PC-9 (cell line): ENCODE measurements at regions not wholly inside any gene's neighbourhood (a gene's known extent, or its start where the extent isn't known, plus 50 kb on each side); places are given as distances from the start of the nearest gene placed in this dataset.

Source experiments
- BruUV-seq: library from RNA; stranded (reverse); fragments of 400-500 nt; replicated peaks from 2 replicates; lab custom pipeline; 2021; lab: Mats Ljungman, UMichigan
- CTCF ChIA-PET: fragments of 300-600 bp; sonication (Branson Sonifier 250); formaldehyde crosslinking; loops from one replicate; lab custom pipeline; 2022; ENCODE audit warnings: antibody characterized with exemption; lab: Charles Lee
- POLR2A ChIA-PET: fragments of 300-600 bp; sonication (Branson Sonifier 250); formaldehyde crosslinking; loops from one replicate; lab custom pipeline; 2022; ENCODE audit warnings: antibody characterized with exemption; ENCODE audit not compliant: unreplicated experiment; lab: Charles Lee
- DNase-seq, 2 experiments: peaks; one replicate each; pipeline versions ENCODE4 v3.0.0 to v3.0.0-alpha.2; 2015 to 2022; ENCODE audit warnings: mixed read lengths in 1 of 2
- H2AFZ ChIP-seq: fragments of 200-600 bp; sonication (generic); 2 replicates; pipeline ENCODE4 v1.8.1; 2017; ENCODE audit warnings: antibody characterized with exemption
- H3F3A ChIP-seq: fragments of 200-600 bp; sonication (generic); 2 replicates; pipeline ENCODE4 v1.8.1; 2017; ENCODE audit warnings: antibody characterized with exemption, mild to moderate bottlenecking, low read depth; ENCODE audit not compliant: insufficient read depth
- H3K27ac ChIP-seq: fragments of 200-600 bp; sonication (generic); 2 replicates; pipeline ENCODE4 v1.6.1; 2016; ENCODE audit warnings: mixed run types
- H3K27me3 ChIP-seq: fragments of 200-600 bp; sonication (generic); 2 replicates; pipeline ENCODE4 v1.6.1; 2016; ENCODE audit warnings: low read depth, mixed run types; ENCODE audit not compliant: insufficient read depth
- H3K36me3 ChIP-seq: fragments of 200-600 bp; sonication (generic); 2 replicates; pipeline ENCODE4 v1.6.1; 2016; ENCODE audit warnings: low read depth, mixed run types
- H3K4me1 ChIP-seq: fragments of 200-600 bp; sonication (generic); replicated peaks from 2 replicates; pipeline ENCODE4 v1.6.1; 2016; ENCODE audit warnings: mixed run types; ENCODE audit not compliant: insufficient read depth
- H3K4me2 ChIP-seq: fragments of 200-600 bp; sonication (generic); 2 replicates; pipeline ENCODE4 v1.6.1; 2017; ENCODE audit warnings: mixed run types
- H3K4me3 ChIP-seq: fragments of 200-600 bp; sonication (generic); 2 replicates; pipeline ENCODE4 v1.6.1; 2016; ENCODE audit warnings: mixed run types
- H3K79me2 ChIP-seq: fragments of 200-600 bp; sonication (generic); 2 replicates; pipeline ENCODE4 v1.6.1; 2017; ENCODE audit warnings: low read depth, mixed run types
- H3K9me2 ChIP-seq: fragments of 200-600 bp; sonication (generic); 2 replicates; pipeline ENCODE4 v1.8.1; 2017; ENCODE audit warnings: mild to moderate bottlenecking; ENCODE audit not compliant: insufficient read depth
- H3K9me3 ChIP-seq: fragments of 200-600 bp; sonication (generic); 2 replicates; pipeline ENCODE4 v1.8.1; 2016; ENCODE audit warnings: low read depth; ENCODE audit not compliant: insufficient read depth
- H4K20me1 ChIP-seq: fragments of 200-600 bp; sonication (generic); 2 replicates; pipeline ENCODE4 v1.8.1; 2017; ENCODE audit not compliant: insufficient read depth
- CTCF ChIP-seq: fragments of 200-600 bp; sonication (generic); conservative IDR thresholded peaks from 2 replicates; pipeline ENCODE4 v1.6.1; 2017; ENCODE audit warnings: mixed run types, antibody characterized with exemption, mild to moderate bottlenecking, moderate library complexity
- EZH2 ChIP-seq: fragments of 200-600 bp; sonication (generic); IDR thresholded peaks from 2 replicates; pipeline ENCODE4 v1.8.0; 2017; ENCODE audit warnings: antibody characterized with exemption, low read depth
- intact Hi-C: fragments of 100-400 bp; cut with micrococcal nuclease; formaldehyde crosslinking; loops from one replicate; pipeline ENCODE4 v1.10.0; 2022; ENCODE audit not compliant: unreplicated experiment

- intact Hi-C loops, result no loop called here
- Histone ChIP-seq H3K4me3 (no peak overlapping the region), H3F3A (no peaks in the 10 kb centered on the region), H3K27me3 (peaks cover 90% of the 10 kb centered on the region), H4K20me1 (no peaks in the 10 kb centered on the region), H3K9me2 (no peaks in the 10 kb centered on the region), H3K4me1 (no peaks in the 10 kb centered on the region), H3K27ac (no peak overlapping the region), H3K9me3 (no peaks in the 10 kb centered on the region), H3K36me3 (no peaks in the 10 kb centered on the region), H2AFZ (no peak overlapping the region), H3K79me2 (no peaks in the 10 kb centered on the region), H3K4me2 (no peak overlapping the region)
- no TSS peak for BruUV-seq
- no peak for DNase-seq
- ChIA-PET POLR2A (no interaction called here), CTCF (no interaction called here)
- TF ChIP-seq CTCF (no peak), EZH2 (no peak)
These were observed 106.7 kb downstream of the FOXL1 start for GRCh38 chr16:86685076-86685475.

- no peaks in the 10 kb centered on the region for H3K9me2 ChIP-seq
- no peak for DNase-seq
- H3K27ac ChIP-seq, result no peak overlapping the region
- H3K9me3 ChIP-seq, result no peaks in the 10 kb centered on the region
- H3K36me3 ChIP-seq, result no peaks in the 10 kb centered on the region
- no peaks in the 10 kb centered on the region for H4K20me1 ChIP-seq
- no TSS peak for BruUV-seq
- no peaks in the 10 kb centered on the region for H3K4me1 ChIP-seq
- H3K4me2 ChIP-seq, result no peak overlapping the region
- H3K27me3 ChIP-seq, result peaks cover 88% of the 10 kb centered on the region
- intact Hi-C loops, result no loop called here
- ChIA-PET POLR2A (no interaction called here), CTCF (no interaction called here)
- TF ChIP-seq EZH2, result no peak
- TF ChIP-seq CTCF, result no peak
- H2AFZ ChIP-seq, result no peak overlapping the region
- no peaks in the 10 kb centered on the region for H3F3A ChIP-seq
- no peak overlapping the region for H3K4me3 ChIP-seq
- H3K79me2 ChIP-seq, result no peaks in the 10 kb centered on the region
These were observed 112.6 kb downstream of the FOXL1 start for GRCh38 chr16:86690970-86691369.

GRCh38 chr16:86692426-86692825 is 114.1 kb downstream of the FOXL1 start:
- no peaks in the 10 kb centered on the region for H3K9me2 ChIP-seq
- no peak overlapping the region for H3K27ac ChIP-seq
- no peaks in the 10 kb centered on the region for H3F3A ChIP-seq
- H3K79me2 ChIP-seq, result no peaks in the 10 kb centered on the region
- no peaks in the 10 kb centered on the region for H3K36me3 ChIP-seq
- BruUV-seq, result no TSS peak
- H2AFZ ChIP-seq, result no peak overlapping the region
- no peaks in the 10 kb centered on the region for H4K20me1 ChIP-seq
- DNase-seq, result no peak
- POLR2A ChIA-PET, result no interaction called here
- intact Hi-C loops, result no loop called here
- CTCF ChIA-PET, result no interaction called here
- H3K9me3 ChIP-seq, result no peaks in the 10 kb centered on the region
- no peak for TF ChIP-seq EZH2
- TF ChIP-seq CTCF, result no peak
- H3K4me1 ChIP-seq, result no peaks in the 10 kb centered on the region
- H3K4me3 ChIP-seq, result no peak overlapping the region
- no peak overlapping the region for H3K4me2 ChIP-seq
- peaks cover 87% of the 10 kb centered on the region for H3K27me3 ChIP-seq
